HepG2 (cell line): ENCODE measurements at regions not wholly inside any gene's neighbourhood (a gene's known extent, or its start where the extent isn't known, plus 50 kb on each side); places are given as distances from the start of the nearest gene placed in this dataset.
"Not testable (repeated sequence)": the region's sequence is repeated elsewhere in the genome, so short reads cannot be mapped to it uniquely, and the experiment has no call there.

ENCODE experiments used
- ATAC-seq: fragments of 200-7000 bp; cut with Tn5 transposase; 3 replicates; pipeline ENCODE4 v1.9.1; 2020; ENCODE audit warnings: mild to moderate bottlenecking, moderate library complexity
- BruUV-seq: library from RNA; stranded (reverse); fragments of 400-500 nt; replicated peaks from 2 replicates; lab custom pipeline; 2021; lab: Mats Ljungman, UMichigan
- CTCF ChIA-PET: fragments of 300-600 bp; formaldehyde crosslinking; extraction: SDS; loops from one replicate; lab custom pipeline; 2021; ENCODE audit warnings: low total read pairs, inconsistent platforms, low intra/inter-chr PET ratio; lab: Yijun Ruan, JAX
- POLR2A ChIA-PET: fragments of 350-600 bp; sonication (Branson Sonifier 250); formaldehyde crosslinking; loops from one replicate; lab custom pipeline; 2020; ENCODE audit warnings: antibody characterized with exemption, inconsistent platforms; lab: Yijun Ruan, JAX
- DNase-seq: peaks from one replicate; pipeline ENCODE4 v3.0.0-alpha.2; 2015; ENCODE audit warnings: low spot score
- FAIRE-seq: peaks from 3 replicates; lab custom pipeline; 2011; peaks lifted over from hg19 to GRCh38; lab: Jason Lieb, UNC
- H2AFZ ChIP-seq: one replicate; pipeline ENCODE4 v1.6.1; 2011; ENCODE audit warnings: low read length, inconsistent platforms
- H3K27ac ChIP-seq: fragments of 300-600 bp; 3 replicates; pipeline ENCODE4 v1.8.0; 2011; ENCODE audit warnings: mixed run types, mild to moderate bottlenecking, mixed read lengths, low read length, inconsistent platforms; ENCODE audit not compliant: insufficient read depth; ENCODE audit errors: extremely low read length
- H3K27me3 ChIP-seq, 2 experiments: fragments of 200-600 bp in 1 of 2; 2 replicates in 1 of 2; 3 replicates in 1 of 2; pipeline versions ENCODE4 v1.6.0 to v1.8.0; 2011; ENCODE audit warnings: low read length in 2 of 2, mild to moderate bottlenecking in 2 of 2, moderate library complexity in 2 of 2, inconsistent platforms in 1 of 2; ENCODE audit not compliant: insufficient read depth in 2 of 2, control insufficient read depth in 1 of 2
- H3K36me3 ChIP-seq, 2 experiments: fragments of 200-600 bp in 1 of 2; replicated peaks in 1 of 2; 2 replicates in 1 of 2; 3 replicates in 1 of 2; pipeline versions ENCODE4 v1.5.1 to v1.8.0; 2011; ENCODE audit warnings: low read length in 2 of 2, inconsistent platforms in 1 of 2; ENCODE audit not compliant: insufficient read depth in 2 of 2, control insufficient read depth in 1 of 2
- H3K4me1 ChIP-seq: 2 replicates; pipeline ENCODE4 v1.5.1; 2012; ENCODE audit warnings: low read length, inconsistent platforms; ENCODE audit not compliant: insufficient read depth
- H3K4me2 ChIP-seq: 2 replicates; pipeline ENCODE4 v1.6.0; 2011; ENCODE audit warnings: low read depth, low read length, inconsistent platforms
- H3K4me3 ChIP-seq, 3 experiments: fragments of 200-600 bp in 1 of 3; sonication (generic), shearing (Covaris generic) in 1 of 3; replicated peaks in 1 of 3; 2 replicates each; pipeline ENCODE4 v1.5.1; 2011 to 2016; ENCODE audit warnings: low read length in 3 of 3, inconsistent platforms in 2 of 3, low read depth in 2 of 3, mild to moderate bottlenecking in 2 of 3, control low read depth in 1 of 3, mixed read lengths in 1 of 3; ENCODE audit not compliant: insufficient read depth in 1 of 3
- H3K79me2 ChIP-seq: one replicate; pipeline ENCODE4 v1.6.1; 2011; ENCODE audit warnings: low read length, inconsistent platforms; ENCODE audit not compliant: insufficient read depth
- H3K9ac ChIP-seq: 2 replicates; pipeline ENCODE4 v1.6.0; 2011; ENCODE audit warnings: mild to moderate bottlenecking, low read depth, low read length, inconsistent platforms; ENCODE audit not compliant: insufficient read depth
- H3K9me3 ChIP-seq: 2 replicates; pipeline ENCODE4 v1.5.1; 2012; ENCODE audit warnings: mild to moderate bottlenecking, low read length
- H4K20me1 ChIP-seq: 2 replicates; pipeline ENCODE4 v1.6.0; 2011; ENCODE audit warnings: inconsistent platforms, mild to moderate bottlenecking, low read length, moderate library complexity; ENCODE audit not compliant: insufficient read depth
- DMTF1 ChIP-seq: sonication (generic); formaldehyde crosslinking; IDR thresholded peaks from 2 replicates; pipeline ENCODE4 v1.4.0; 2020; ENCODE audit warnings: mild to moderate bottlenecking, missing genetic modification reagents
- DRAP1 ChIP-seq: IDR thresholded peaks from 2 replicates; pipeline ENCODE4 v1.6.1; 2016; ENCODE audit warnings: missing genetic modification reagents, missing compliant biosample characterization
- HNRNPLL ChIP-seq: fragments of 200-400 bp; formaldehyde crosslinking; IDR thresholded peaks from 2 replicates; pipeline ENCODE4 v1.6.1; 2017; ENCODE audit warnings: mild to moderate bottlenecking, low read depth, low read length; ENCODE audit not compliant: poor library complexity, severe bottlenecking
- KLF9 ChIP-seq: IDR thresholded peaks from 2 replicates; pipeline ENCODE4 v1.6.1; 2016; ENCODE audit warnings: low read depth
- MXD4 ChIP-seq: IDR thresholded peaks from 2 replicates; pipeline ENCODE4 v1.6.1; 2016; ENCODE audit warnings: mild to moderate bottlenecking, missing biosample characterization, missing genetic modification reagents
- NFATC3 ChIP-seq: sonication (generic); formaldehyde crosslinking; IDR thresholded peaks from 2 replicates; pipeline ENCODE4 v1.5.1; 2020; ENCODE audit warnings: mild to moderate bottlenecking, missing genetic modification reagents
- TARDBP ChIP-seq: sonication (generic); formaldehyde crosslinking; IDR thresholded peaks from 2 replicates; pipeline ENCODE4 v1.8.0; 2022; ENCODE audit warnings: mild to moderate bottlenecking, missing genetic modification reagents
- ZNF709 ChIP-seq: sonication (generic); formaldehyde crosslinking; IDR thresholded peaks from 2 replicates; pipeline ENCODE4 v1.5.0; 2020; ENCODE audit warnings: mild to moderate bottlenecking, missing genetic modification reagents
- WGBS: methylation state at CpG from one replicate; pipeline ENCODE4 v1.1.6; 2017; ENCODE audit warnings: low lambda C conversion rate; 5-methylcytosine and 5-hydroxymethylcytosine counted together
- in situ Hi-C: cut with HindIII; loops from 2 replicates; pipeline ENCODE4 v1.10.0; 2017; ENCODE audit warnings: low pct_unique_long_range_greater_than_20kb; ENCODE audit not compliant: extremely low pct_ligation_motif_present
- intact Hi-C: fragments of 100-400 bp; cut with micrococcal nuclease; formaldehyde crosslinking; loops from one replicate; pipeline ENCODE4 v1.10.0; 2022; ENCODE audit not compliant: unreplicated experiment
- TF ChIP-seq, protein P1 (sequence below): sonication (generic); formaldehyde crosslinking; IDR thresholded peaks from 2 replicates; pipeline ENCODE4 v1.5.0; 2020; ENCODE audit warnings: mild to moderate bottlenecking, missing genetic modification reagents
- TF ChIP-seq, protein P2 (sequence below): sonication (generic); formaldehyde crosslinking; IDR thresholded peaks from 2 replicates; pipeline ENCODE4 v1.8.0; 2022; ENCODE audit warnings: mild to moderate bottlenecking, missing genetic modification reagents, moderate library complexity

DNA sequence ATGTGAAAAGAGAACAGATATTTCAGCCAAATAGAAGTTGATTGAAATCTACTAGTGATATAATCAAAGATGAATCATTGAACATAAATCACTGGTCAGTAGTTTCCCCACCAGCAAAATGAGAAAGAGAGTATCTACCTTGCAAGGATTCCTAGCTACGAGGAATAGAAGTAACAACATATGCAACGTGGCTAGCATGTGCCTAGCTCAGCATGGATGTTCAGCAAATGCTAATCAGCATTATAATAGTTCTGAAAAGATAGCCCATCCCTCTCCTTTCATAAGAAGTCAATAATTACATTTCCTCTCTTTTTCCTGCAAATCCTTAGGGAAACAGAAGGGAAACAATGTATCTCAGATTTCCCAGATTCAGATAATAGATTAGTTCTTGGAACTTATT, 417.2 kb downstream of the SATB2 start (continued):
- TF ChIP-seq, protein P1, sequence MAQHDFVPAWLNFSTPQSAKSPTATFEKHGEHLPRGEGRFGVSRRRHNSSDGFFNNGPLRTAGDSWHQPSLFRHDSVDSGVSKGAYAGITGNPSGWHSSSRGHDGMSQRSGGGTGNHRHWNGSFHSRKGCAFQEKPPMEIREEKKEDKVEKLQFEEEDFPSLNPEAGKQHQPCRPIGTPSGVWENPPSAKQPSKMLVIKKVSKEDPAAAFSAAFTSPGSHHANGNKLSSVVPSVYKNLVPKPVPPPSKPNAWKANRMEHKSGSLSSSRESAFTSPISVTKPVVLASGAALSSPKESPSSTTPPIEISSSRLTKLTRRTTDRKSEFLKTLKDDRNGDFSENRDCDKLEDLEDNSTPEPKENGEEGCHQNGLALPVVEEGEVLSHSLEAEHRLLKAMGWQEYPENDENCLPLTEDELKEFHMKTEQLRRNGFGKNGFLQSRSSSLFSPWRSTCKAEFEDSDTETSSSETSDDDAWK (CRISPR knock-in tag), result no peak
- no peak for TF ChIP-seq HNRNPLL
- TF ChIP-seq ZNF709 (CRISPR knock-in tag), result no peak
- TF ChIP-seq, protein P2, sequence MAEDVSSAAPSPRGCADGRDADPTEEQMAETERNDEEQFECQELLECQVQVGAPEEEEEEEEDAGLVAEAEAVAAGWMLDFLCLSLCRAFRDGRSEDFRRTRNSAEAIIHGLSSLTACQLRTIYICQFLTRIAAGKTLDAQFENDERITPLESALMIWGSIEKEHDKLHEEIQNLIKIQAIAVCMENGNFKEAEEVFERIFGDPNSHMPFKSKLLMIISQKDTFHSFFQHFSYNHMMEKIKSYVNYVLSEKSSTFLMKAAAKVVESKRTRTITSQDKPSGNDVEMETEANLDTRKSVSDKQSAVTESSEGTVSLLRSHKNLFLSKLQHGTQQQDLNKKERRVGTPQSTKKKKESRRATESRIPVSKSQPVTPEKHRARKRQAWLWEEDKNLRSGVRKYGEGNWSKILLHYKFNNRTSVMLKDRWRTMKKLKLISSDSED (CRISPR knock-in tag), result no peak
- TF ChIP-seq NFATC3 (CRISPR knock-in tag), result no peak
- TF ChIP-seq KLF9 (CRISPR knock-in tag), result no peak
- no peak for TF ChIP-seq TARDBP (CRISPR knock-in tag)
- no peak for TF ChIP-seq MXD4 (CRISPR knock-in tag)
- no peak for TF ChIP-seq DMTF1 (CRISPR knock-in tag)
- no peak for TF ChIP-seq DRAP1

DNA sequence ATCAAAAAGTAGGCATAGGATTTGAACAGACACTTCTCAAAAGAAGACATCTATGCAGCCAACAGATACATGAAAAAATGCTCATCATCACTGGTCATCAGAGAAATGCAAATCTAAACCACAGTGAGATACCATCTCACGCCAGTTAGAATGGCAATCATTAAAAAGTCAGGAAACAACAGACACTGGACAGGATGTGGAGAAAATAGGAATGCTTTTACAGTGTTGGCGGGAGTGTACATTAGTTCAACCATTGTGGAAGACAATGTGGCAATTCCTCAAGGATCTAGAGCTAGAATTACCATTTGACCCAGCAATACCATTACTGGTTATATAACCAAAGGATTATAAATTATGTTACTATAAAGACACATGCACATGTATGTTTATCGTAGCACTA, 424.0 kb downstream of the SATB2 start:
- in situ Hi-C loops, result loop anchor here (25.0 kb wide), 1 partner anchor 454 kb away; no protein-coding TSS in a partner anchor
- POLR2A ChIA-PET, H3K36me3 ChIP-seq, H2AFZ ChIP-seq, ATAC-seq, FAIRE-seq, H3K79me2 ChIP-seq, H3K9ac ChIP-seq, H3K27ac ChIP-seq, CTCF ChIA-PET, H3K4me3 ChIP-seq, H3K4me2 ChIP-seq, BruUV-seq, H4K20me1 ChIP-seq, H3K4me1 ChIP-seq, H3K27me3 ChIP-seq, intact Hi-C loops, H3K9me3 ChIP-seq, DNase-seq: not testable (repeated sequence)
- 22% methylated on average over 3 of the region's 3 CpGs for WGBS
